D721Med (cell line): ENCODE measurements at regions not wholly inside any gene's neighbourhood (a gene's known extent, or its start where the extent isn't known, plus 50 kb on each side); places are given as distances from the start of the nearest gene placed in this dataset.

ENCODE experiments used
- DNase-seq: peaks from one replicate; pipeline ENCODE4 v3.0.0; 2011; ENCODE audit warnings: low spot score; ENCODE audit not compliant: insufficient read length
- FAIRE-seq: peaks from 2 replicates; lab custom pipeline; 2011; peaks lifted over from hg19 to GRCh38; lab: Jason Lieb, UNC
- CTCF ChIP-seq: IDR thresholded peaks from 2 replicates; pipeline ENCODE4 v1.5.1; 2012; ENCODE audit warnings: mild to moderate bottlenecking, control low read depth; ENCODE audit not compliant: insufficient read depth; ENCODE audit errors: missing control alignments

- FAIRE-seq (no peak), DNase-seq (no peak)
- TF ChIP-seq CTCF: no peak
Observed at GRCh38 chr13:80649274-80649673, 308.3 kb upstream of the SPRY2 start.

GRCh38 chr13:80642641-80643040, 301.7 kb upstream of the SPRY2 start:
- FAIRE-seq (no peak), DNase-seq (no peak)
- TF ChIP-seq CTCF: no peak

- TF ChIP-seq CTCF: no peak
- DNase-seq (no peak), FAIRE-seq (no peak)
Observed at GRCh38 chr13:80633251-80633650, 292.3 kb upstream of the SPRY2 start.

GRCh38 chr13:80630685-80631121, 289.8 kb upstream of the SPRY2 start:
- DNase-seq: no peak
- TF ChIP-seq CTCF: no peak
- FAIRE-seq: no peak

GRCh38 chr13:80618781-80619180, 277.9 kb upstream of the SPRY2 start:
- FAIRE-seq (no peak), DNase-seq (no peak)

GRCh38 chr13:80612804-80613203, 271.9 kb upstream of the SPRY2 start:
- FAIRE-seq (no peak), DNase-seq (no peak)
- no peak for TF ChIP-seq CTCF

More at GRCh38 chr13:80618781-80619180, 277.9 kb upstream of the SPRY2 start:
- no peak for TF ChIP-seq CTCF

- FAIRE-seq: no peak
- TF ChIP-seq CTCF: no peak
- no peak for DNase-seq
Observed at GRCh38 chr13:80611310-80611709, 270.4 kb upstream of the SPRY2 start.
